Smooth muscle cell (in vitro differentiated cells): ENCODE measurements at regions not wholly inside any gene's neighbourhood (a gene's known extent, or its start where the extent isn't known, plus 50 kb on each side); places are given as distances from the start of the nearest gene placed in this dataset.

Experiments used
- DNase-seq: peaks from one replicate; lab custom pipeline; 2025; ENCODE audit not compliant: unreplicated experiment; lab: John Stamatoyannopoulos, UW
- H2AFZ ChIP-seq: fragments of 200-600 bp; sonication (generic); 2 replicates; pipeline ENCODE4 v1.6.0; 2016; ENCODE audit warnings: antibody characterized with exemption, low read depth, mild to moderate bottlenecking
- H3F3A ChIP-seq: fragments of 200-600 bp; sonication (generic); 2 replicates; pipeline ENCODE4 v1.6.0; 2017; ENCODE audit warnings: antibody characterized with exemption, low read depth
- H3K27ac ChIP-seq: fragments of 200-600 bp; sonication (generic); 2 replicates; pipeline ENCODE4 v1.5.1; 2016; ENCODE audit warnings: low read depth, mild to moderate bottlenecking
- H3K27me3 ChIP-seq: fragments of 200-600 bp; sonication (generic); 2 replicates; pipeline ENCODE4 v1.6.1; 2016; ENCODE audit warnings: low read depth, mild to moderate bottlenecking
- H3K36me3 ChIP-seq: fragments of 200-600 bp; sonication (generic); 2 replicates; pipeline ENCODE4 v1.5.1; 2016; ENCODE audit warnings: low read depth
- H3K4me1 ChIP-seq: fragments of 200-600 bp; sonication (generic); 2 replicates; pipeline ENCODE4 v1.5.1; 2016; ENCODE audit warnings: low read depth
- H3K4me2 ChIP-seq: fragments of 200-600 bp; sonication (generic); 2 replicates; pipeline ENCODE4 v1.6.0; 2016; ENCODE audit warnings: mild to moderate bottlenecking
- H3K4me3 ChIP-seq: fragments of 200-600 bp; sonication (generic); 2 replicates; pipeline ENCODE4 v1.5.1; 2016; ENCODE audit warnings: mild to moderate bottlenecking
- H3K79me2 ChIP-seq: fragments of 200-600 bp; sonication (generic); 2 replicates; pipeline ENCODE4 v1.6.0; 2016; ENCODE audit warnings: low read depth, mild to moderate bottlenecking
- H3K9ac ChIP-seq: fragments of 200-600 bp; sonication (generic); 2 replicates; pipeline ENCODE4 v1.6.0; 2016; ENCODE audit warnings: low read depth
- H3K9me3 ChIP-seq: fragments of 200-600 bp; sonication (generic); replicated peaks from 2 replicates; pipeline ENCODE4 v1.5.1; 2016; ENCODE audit warnings: low read depth
- H4K20me1 ChIP-seq: fragments of 200-600 bp; sonication (generic); 2 replicates; pipeline ENCODE4 v1.6.0; 2016; ENCODE audit warnings: low read depth
- CTCF ChIP-seq: fragments of 200-600 bp; sonication (generic); IDR thresholded peaks from 2 replicates; pipeline ENCODE4 v1.5.1; 2017; ENCODE audit warnings: borderline replicate concordance, mild to moderate bottlenecking, antibody characterized with exemption; ENCODE audit not compliant: insufficient read depth, poor library complexity, severe bottlenecking
- WGBS: methylation state at CpG from one replicate; pipeline ENCODE4 v1.1.7; 2016; ENCODE audit warnings: low lambda C conversion rate; 5-methylcytosine and 5-hydroxymethylcytosine counted together

- Histone ChIP-seq H3K27me3 (no peaks in the 10 kb centered on the region), H3K4me3 (no peak overlapping the region), H2AFZ (no peak overlapping the region), H3K79me2 (no peaks in the 10 kb centered on the region), H3K9ac (no peak overlapping the region), H4K20me1 (no peaks in the 10 kb centered on the region), H3K4me1 (peaks cover 12% of the 10 kb centered on the region), H3K9me3 (no peaks in the 10 kb centered on the region), H3F3A (no peaks in the 10 kb centered on the region), H3K27ac (no peak overlapping the region), H3K36me3 (no peaks in the 10 kb centered on the region), H3K4me2 (no peak overlapping the region)
- no peak for DNase-seq
- TF ChIP-seq CTCF: no peak
- 86% methylated on average over 6 of the region's 6 CpGs for WGBS
Measured at GRCh38 chr1:229792012-229792975, 166.2 kb downstream of the URB2 start.

GRCh38 chr1:229793488-229793887 lies 167.4 kb downstream of the URB2 start:
- Histone ChIP-seq H3K36me3 (no peaks in the 10 kb centered on the region), H3K27me3 (no peaks in the 10 kb centered on the region), H3K4me2 (no peak overlapping the region), H3K4me1 (peaks cover 12% of the 10 kb centered on the region), H3F3A (no peaks in the 10 kb centered on the region), H4K20me1 (no peaks in the 10 kb centered on the region), H3K9me3 (no peaks in the 10 kb centered on the region), H3K9ac (no peak overlapping the region), H3K79me2 (no peaks in the 10 kb centered on the region), H3K4me3 (no peak overlapping the region), H2AFZ (no peak overlapping the region), H3K27ac (no peak overlapping the region)
- 79% methylated on average over 5 of the region's 5 CpGs for WGBS
- no peak for TF ChIP-seq CTCF
- no peak for DNase-seq

GRCh38 chr1:229798558-229798957 lies 172.5 kb downstream of the URB2 start:
- no peaks in the 10 kb centered on the region for H3F3A ChIP-seq
- H3K27me3 ChIP-seq: no peaks in the 10 kb centered on the region
- no peaks in the 10 kb centered on the region for H3K79me2 ChIP-seq
- TF ChIP-seq CTCF: no peak
- no peak overlapping the region for H3K27ac ChIP-seq
- no peaks in the 10 kb centered on the region for H3K4me1 ChIP-seq
- no peak overlapping the region for H3K9ac ChIP-seq
- H3K36me3 ChIP-seq: no peaks in the 10 kb centered on the region
- DNase-seq: no peak
- no peaks in the 10 kb centered on the region for H3K9me3 ChIP-seq
- no peak overlapping the region for H3K4me3 ChIP-seq
- no peaks in the 10 kb centered on the region for H4K20me1 ChIP-seq
- 97% methylated on average over 3 of the region's 3 CpGs for WGBS
- no peak overlapping the region for H2AFZ ChIP-seq
- H3K4me2 ChIP-seq: no peak overlapping the region
